GM18868 (cell line): ENCODE measurements at regions not wholly inside any gene's neighbourhood (a gene's known extent, or its start where the extent isn't known, plus 50 kb on each side); places are given as distances from the start of the nearest gene placed in this dataset.
"Not testable (repeated sequence)": the region's sequence is repeated elsewhere in the genome, so short reads cannot be mapped to it uniquely, and the experiment has no call there.

ENCODE experiments used
- ATAC-seq: cut with Tn5 transposase; IDR thresholded peaks from one replicate; pipeline ENCODE4 v1.9.1; 2021; ENCODE audit warnings: mild to moderate bottlenecking, moderate library complexity; ENCODE audit not compliant: unreplicated experiment

- no peak for ATAC-seq
Measured at GRCh38 chr3:88283242-88283592, 133.5 kb downstream of the C3orf38 start.

GRCh38 chr3:88291486-88291885 is 141.7 kb downstream of the C3orf38 start:
- no peak for ATAC-seq

- ATAC-seq: no peak
Measured at GRCh38 chr3:88298189-88298588, 148.4 kb downstream of the C3orf38 start.

- no peak for ATAC-seq
Measured at GRCh38 chr3:88301273-88301995, 151.7 kb downstream of the C3orf38 start.

GRCh38 chr3:88301996-88302393 is 152.2 kb downstream of the C3orf38 start:
- no peak for ATAC-seq

- ATAC-seq: not testable (repeated sequence)
Measured at GRCh38 chr3:88303331-88303904, 153.7 kb downstream of the C3orf38 start.

GRCh38 chr3:88307666-88308065 is 157.9 kb downstream of the C3orf38 start:
- no peak for ATAC-seq

GRCh38 chr3:88311826-88312225 is 162.1 kb downstream of the C3orf38 start:
- peak; percentile 93 for ATAC-seq

- peak; percentile 16 for ATAC-seq
Measured at GRCh38 chr3:88312256-88312655, 162.5 kb downstream of the C3orf38 start.

GRCh38 chr3:88318067-88318466 is 168.3 kb downstream of the C3orf38 start:
- ATAC-seq: no peak

GRCh38 chr3:88321363-88322050 is 171.7 kb downstream of the C3orf38 start:
- ATAC-seq: no peak

GRCh38 chr3:88324788-88325187 is 175.0 kb downstream of the C3orf38 start:
- no peak for ATAC-seq

- ATAC-seq: no peak
Measured at GRCh38 chr3:88334187-88334868, 184.6 kb downstream of the C3orf38 start.

GRCh38 chr3:88336894-88337293 is 187.1 kb downstream of the C3orf38 start:
- ATAC-seq: no peak

GRCh38 chr3:88343264-88343663 is 193.5 kb downstream of the C3orf38 start:
- ATAC-seq: no peak

- ATAC-seq: no peak
Measured at GRCh38 chr3:88346643-88347042, 196.9 kb downstream of the C3orf38 start.

- ATAC-seq: no peak
Measured at GRCh38 chr3:88362428-88362827, 212.7 kb downstream of the C3orf38 start.

- ATAC-seq: no peak
Measured at GRCh38 chr3:88364926-88365325, 215.2 kb downstream of the C3orf38 start.

- ATAC-seq: no peak
Measured at GRCh38 chr3:88369337-88369736, 219.6 kb downstream of the C3orf38 start.

- ATAC-seq: no peak
Measured at GRCh38 chr3:88369767-88370166, 220.0 kb downstream of the C3orf38 start.

GRCh38 chr3:88385090-88385489 is 235.3 kb downstream of the C3orf38 start:
- ATAC-seq: peak; percentile 92

- no peak for ATAC-seq
Measured at GRCh38 chr3:88398581-88398980, 248.8 kb downstream of the C3orf38 start.
